ENCODE measurements at regions not wholly inside any gene's neighbourhood (a gene's known extent, or its start where the extent isn't known, plus 50 kb on each side); places are given as distances from the start of the nearest gene placed in this dataset.

DNA sequence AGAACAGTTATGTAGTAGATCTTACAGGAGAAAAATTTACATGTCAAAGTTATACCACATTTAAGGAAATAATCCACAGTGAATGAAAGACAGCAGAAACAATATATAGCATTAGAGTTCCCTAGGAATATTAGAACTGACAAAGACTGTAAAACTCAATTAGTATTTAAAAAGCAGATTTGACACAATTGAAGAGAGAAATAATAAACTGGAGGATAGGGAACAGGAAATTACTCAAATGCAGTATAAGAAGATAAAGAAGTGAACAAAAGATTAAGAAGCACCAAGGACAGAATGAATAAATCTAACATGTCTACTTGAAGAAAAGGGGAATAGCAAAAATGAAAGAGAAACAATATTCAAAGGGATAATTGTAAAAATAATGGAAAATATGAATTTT is 132.6 kb upstream of the CHRNA7 start:
- Histone ChIP-seq H3K4me3 (no peak overlapping the region), H3K27me3 (replicated peaks; ENCODE audit: insufficient read depth) (no peaks in the 10 kb centered on the region), H3K9me3 (peaks cover 8% of the 10 kb centered on the region), H3K27ac (no peak overlapping the region), H3K4me1 (ENCODE audit: control insufficient read depth in 1 of 2, low read depth in 2 of 2) (no peaks in the 10 kb centered on the region), H3K36me3 (no peaks in the 10 kb centered on the region)
- DNase-seq (ENCODE audit: low spot score) (no peak), ATAC-seq (ENCODE audit: insufficient number of reproducible peaks, low FRiP score, low read depth) (no peak)
- TF ChIP-seq CTCF (IDR thresholded peaks at IDR 0.05), result no peak

DNA sequence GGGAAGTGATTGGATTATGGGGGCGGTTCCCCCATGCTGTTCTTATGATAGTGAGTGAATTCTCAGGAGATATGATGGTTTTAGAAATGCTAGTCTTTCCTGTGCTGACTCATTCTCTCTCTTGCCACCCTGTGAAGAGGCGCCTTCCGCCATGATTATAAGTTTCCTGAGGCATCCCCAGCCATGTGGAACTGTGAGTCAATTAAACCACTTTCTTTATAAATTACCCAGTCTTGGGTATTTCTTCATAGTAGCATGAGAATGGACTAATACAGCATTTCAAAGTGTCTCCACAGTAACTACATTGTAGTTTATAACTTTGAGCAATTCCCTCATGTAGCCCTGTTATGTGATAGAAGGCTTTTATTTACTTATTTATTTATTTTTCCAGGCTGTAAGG is 128.8 kb upstream of the CHRNA7 start:
- Histone ChIP-seq H3K4me3 (no peak overlapping the region), H3K27me3 (replicated peaks; ENCODE audit: insufficient read depth) (no peaks in the 10 kb centered on the region), H3K9me3 (peaks cover 8% of the 10 kb centered on the region), H3K27ac (no peak overlapping the region), H3K4me1 (ENCODE audit: control insufficient read depth in 1 of 2, low read depth in 2 of 2) (no peaks in the 10 kb centered on the region), H3K36me3 (no peaks in the 10 kb centered on the region)
- DNase-seq (ENCODE audit: low spot score) (no peak), ATAC-seq (ENCODE audit: insufficient number of reproducible peaks, low FRiP score, low read depth) (no peak)
- no peak for TF ChIP-seq CTCF (IDR thresholded peaks at IDR 0.05)

GRCh38 chr15:31905054-31905453 is 125.3 kb upstream of the CHRNA7 start:
- Histone ChIP-seq H3K27me3 (replicated peaks; ENCODE audit: insufficient read depth) (no peaks in the 10 kb centered on the region), H3K4me1 (ENCODE audit: control insufficient read depth in 1 of 2, low read depth in 2 of 2) (no peaks in the 10 kb centered on the region), H3K9me3 (no peaks in the 10 kb centered on the region), H3K4me3 (no peak overlapping the region), H3K27ac (no peak overlapping the region), H3K36me3 (no peaks in the 10 kb centered on the region)
- DNase-seq (ENCODE audit: low spot score), result no peak
- TF ChIP-seq CTCF (IDR thresholded peaks at IDR 0.05), result no peak
- no peak for ATAC-seq (ENCODE audit: insufficient number of reproducible peaks, low FRiP score, low read depth)

DNA sequence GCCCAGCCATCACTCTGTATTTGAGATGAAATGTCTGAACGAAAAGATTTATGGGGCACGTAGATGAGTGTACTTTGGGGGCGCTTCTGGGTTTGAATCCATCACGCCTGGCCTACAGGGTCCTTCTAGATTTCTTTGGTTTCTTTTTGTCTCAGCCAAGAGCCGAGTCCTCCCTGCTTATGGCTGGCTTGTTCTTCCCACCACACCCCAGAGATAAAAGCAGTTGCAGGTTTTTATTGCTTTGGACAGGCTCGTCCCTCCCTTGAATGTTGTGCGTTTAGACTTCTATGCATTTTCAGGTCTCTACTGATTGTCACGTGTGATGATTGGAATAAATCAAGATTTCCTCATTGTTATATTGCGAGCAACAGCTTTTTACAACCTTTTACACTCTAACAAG is 104.8 kb upstream of the CHRNA7 start:
- H3K36me3 ChIP-seq, result no peaks in the 10 kb centered on the region
- no peaks in the 10 kb centered on the region for H3K9me3 ChIP-seq
- DNase-seq (ENCODE audit: low spot score), result no peak
- TF ChIP-seq CTCF (IDR thresholded peaks at IDR 0.05), result no peak
- no peaks in the 10 kb centered on the region for H3K4me1 ChIP-seq (ENCODE audit: control insufficient read depth in 1 of 2, low read depth in 2 of 2)
- H3K4me3 ChIP-seq, result no peak overlapping the region
- no peak for ATAC-seq (ENCODE audit: insufficient number of reproducible peaks, low FRiP score, low read depth)
- H3K27me3 ChIP-seq (replicated peaks; ENCODE audit: insufficient read depth), result no peaks in the 10 kb centered on the region
- no peak overlapping the region for H3K27ac ChIP-seq

- no peak for TF ChIP-seq CTCF (IDR thresholded peaks at IDR 0.05)
- H3K27me3 ChIP-seq (replicated peaks; ENCODE audit: insufficient read depth), result no peaks in the 10 kb centered on the region
- H3K36me3 ChIP-seq, result no peaks in the 10 kb centered on the region
- H3K27ac ChIP-seq, result no peak overlapping the region
- no peak for ATAC-seq (ENCODE audit: insufficient number of reproducible peaks, low FRiP score, low read depth)
- H3K4me1 ChIP-seq (ENCODE audit: control insufficient read depth in 1 of 2, low read depth in 2 of 2), result no peaks in the 10 kb centered on the region
- H3K4me3 ChIP-seq, result no peak overlapping the region
- H3K9me3 ChIP-seq, result no peaks in the 10 kb centered on the region
- DNase-seq (ENCODE audit: low spot score), result no peak
Observed at GRCh38 chr15:31930967-31931366, 99.3 kb upstream of the CHRNA7 start.
